Endothelial cell of umbilical vein (primary cell): ENCODE measurements at regions not wholly inside any gene's neighbourhood (a gene's known extent, or its start where the extent isn't known, plus 50 kb on each side); places are given as distances from the start of the nearest gene placed in this dataset.

Experiments used
- BruUV-seq: library from RNA; stranded (reverse); fragments of 400-500 nt; replicated peaks from 2 replicates; lab custom pipeline; 2021; lab: Mats Ljungman, UMichigan
- CTCF ChIA-PET: fragments of 300-600, 350-600 bp; sonication (Branson Sonifier 250); formaldehyde crosslinking; loops from one replicate; lab custom pipeline; 2021; ENCODE audit warnings: antibody characterized with exemption, inconsistent platforms; lab: Charles Lee
- POLR2A ChIA-PET: fragments of 300-600, 350-600 bp; sonication (Branson Sonifier 250); formaldehyde crosslinking; loops from one replicate; lab custom pipeline; 2021; ENCODE audit warnings: antibody characterized with exemption, inconsistent platforms; lab: Charles Lee
- DNase-seq: peaks from one replicate; pipeline ENCODE4 v3.0.0-alpha.2; 2011; ENCODE audit warnings: low read depth, low spot score
- FAIRE-seq: peaks from 2 replicates; lab custom pipeline; 2011; peaks lifted over from hg19 to GRCh38; lab: Jason Lieb, UNC
- H2AFZ ChIP-seq: 2 replicates; pipeline ENCODE4 v1.6.0; 2012; ENCODE audit warnings: low read depth, low read length, control low read depth, inconsistent platforms
- H3K27ac ChIP-seq: 2 replicates; pipeline ENCODE4 v1.5.1; 2011; ENCODE audit warnings: low read depth, mild to moderate bottlenecking, control low read depth, low read length, moderate library complexity; ENCODE audit not compliant: insufficient read depth
- H3K27me3 ChIP-seq, 2 experiments: 2 replicates each; pipeline versions ENCODE4 v1.6.0 to v1.6.1; 2011; ENCODE audit warnings: low read length in 2 of 2, mixed read lengths in 1 of 2; ENCODE audit not compliant: control insufficient read depth in 2 of 2, insufficient read depth in 2 of 2
- H3K36me3 ChIP-seq, 2 experiments: 2 replicates in 1 of 2; 3 replicates in 1 of 2; pipeline ENCODE4 v1.5.1; 2011; ENCODE audit warnings: low read length in 2 of 2, mild to moderate bottlenecking in 1 of 2, moderate library complexity in 1 of 2; ENCODE audit not compliant: control insufficient read depth in 2 of 2, insufficient read depth in 2 of 2; ENCODE audit errors: extremely low read depth in 1 of 2
- H3K4me1 ChIP-seq: 3 replicates; pipeline ENCODE4 v1.5.1; 2011; ENCODE audit warnings: mild to moderate bottlenecking, low read length; ENCODE audit not compliant: control insufficient read depth, insufficient read depth; ENCODE audit errors: extremely low read depth
- H3K4me2 ChIP-seq: 2 replicates; pipeline ENCODE4 v1.6.1; 2011; ENCODE audit warnings: low read length, control low read depth, mixed read lengths; ENCODE audit not compliant: insufficient read depth
- H3K4me3 ChIP-seq, 3 experiments: fragments of 200-600 bp in 1 of 3; sonication (generic), shearing (Covaris generic) in 1 of 3; replicated peaks in 1 of 3; 2 replicates each; pipeline ENCODE4 v1.5.1; 2011 to 2016; ENCODE audit warnings: control low read depth in 3 of 3, low read length in 3 of 3, mild to moderate bottlenecking in 2 of 3, inconsistent platforms in 1 of 3, low read depth in 1 of 3, moderate library complexity in 1 of 3; ENCODE audit not compliant: insufficient read depth in 1 of 3
- H3K79me2 ChIP-seq: 2 replicates; pipeline ENCODE4 v1.6.0; 2012; ENCODE audit warnings: low read length, inconsistent platforms; ENCODE audit not compliant: control insufficient read depth, insufficient read depth
- H3K9ac ChIP-seq: replicated peaks from 2 replicates; pipeline ENCODE3; 2011; ENCODE audit warnings: low read length, control low read depth; ENCODE audit not compliant: insufficient read depth; ENCODE audit errors: extremely low read depth
- H3K9me1 ChIP-seq: replicated peaks from 3 replicates; pipeline ENCODE4 v1.6.0; 2011; ENCODE audit warnings: mild to moderate bottlenecking, low read length; ENCODE audit not compliant: control insufficient read depth, insufficient read depth; ENCODE audit errors: extremely low read depth
- H3K9me3 ChIP-seq: replicated peaks from 2 replicates; pipeline ENCODE4 v1.5.1; 2012; ENCODE audit warnings: low read length, inconsistent platforms; ENCODE audit not compliant: control insufficient read depth, insufficient read depth
- H4K20me1 ChIP-seq: replicated peaks from 2 replicates; pipeline ENCODE3; 2011; ENCODE audit warnings: mild to moderate bottlenecking, low read length; ENCODE audit not compliant: control insufficient read depth, insufficient read depth; ENCODE audit errors: extremely low read depth
- FOS ChIP-seq: IDR thresholded peaks from 2 replicates; pipeline ENCODE4 v1.6.1; 2011; ENCODE audit warnings: mild to moderate bottlenecking, low read length, moderate library complexity, borderline replicate concordance; ENCODE audit not compliant: insufficient read depth
- GATA2 ChIP-seq: IDR thresholded peaks from 2 replicates; pipeline ENCODE4 v1.7.0; 2011; ENCODE audit warnings: low read depth, mild to moderate bottlenecking, moderate library complexity, mixed read lengths, low read length; ENCODE audit not compliant: insufficient read length, insufficient read depth
- JUN ChIP-seq: IDR thresholded peaks from 2 replicates; pipeline ENCODE4 v1.6.1; 2011; ENCODE audit warnings: borderline replicate concordance, low read depth; ENCODE audit not compliant: insufficient read length, insufficient read depth
- MYC ChIP-seq: IDR thresholded peaks from one replicate; pipeline ENCODE4 v1.6.1; 2011; ENCODE audit warnings: mild to moderate bottlenecking, low read depth, low read length
- POLR2A ChIP-seq: IDR thresholded peaks from 2 replicates; pipeline ENCODE4 v1.6.1; 2012; ENCODE audit warnings: low read depth, mild to moderate bottlenecking, control low read depth, low read length
- dilution Hi-C: fragments of 300-500 bp; cut with MboI; formaldehyde crosslinking; loops from one replicate; pipeline ENCODE4 v1.15.0; 2019; ENCODE audit warnings: low sequenced_read_pairs; ENCODE audit not compliant: extremely low pct_ligation_motif_present
- intact Hi-C: fragments of 100-400 bp; cut with micrococcal nuclease; formaldehyde crosslinking; loops from one replicate; pipeline ENCODE4 v1.10.0; 2022
- TF ChIP-seq, protein P1 (sequence below): IDR thresholded peaks from 2 replicates; pipeline ENCODE4 v1.6.1; 2011; ENCODE audit not compliant: insufficient read depth, insufficient read length
- TF ChIP-seq, protein P2 (sequence below), 2 donors: IDR thresholded peaks; 1 replicate in 1 of 2; 2 replicates in 1 of 2; pipeline ENCODE4 v1.5.1; 2011; ENCODE audit warnings: low read length in 2 of 2, mild to moderate bottlenecking in 2 of 2, moderate library complexity in 2 of 2, control low read depth in 1 of 2, inconsistent platforms in 1 of 2, low read depth in 1 of 2; ENCODE audit not compliant: insufficient read depth in 1 of 2; ENCODE audit errors: extremely low read depth in 1 of 2

DNA sequence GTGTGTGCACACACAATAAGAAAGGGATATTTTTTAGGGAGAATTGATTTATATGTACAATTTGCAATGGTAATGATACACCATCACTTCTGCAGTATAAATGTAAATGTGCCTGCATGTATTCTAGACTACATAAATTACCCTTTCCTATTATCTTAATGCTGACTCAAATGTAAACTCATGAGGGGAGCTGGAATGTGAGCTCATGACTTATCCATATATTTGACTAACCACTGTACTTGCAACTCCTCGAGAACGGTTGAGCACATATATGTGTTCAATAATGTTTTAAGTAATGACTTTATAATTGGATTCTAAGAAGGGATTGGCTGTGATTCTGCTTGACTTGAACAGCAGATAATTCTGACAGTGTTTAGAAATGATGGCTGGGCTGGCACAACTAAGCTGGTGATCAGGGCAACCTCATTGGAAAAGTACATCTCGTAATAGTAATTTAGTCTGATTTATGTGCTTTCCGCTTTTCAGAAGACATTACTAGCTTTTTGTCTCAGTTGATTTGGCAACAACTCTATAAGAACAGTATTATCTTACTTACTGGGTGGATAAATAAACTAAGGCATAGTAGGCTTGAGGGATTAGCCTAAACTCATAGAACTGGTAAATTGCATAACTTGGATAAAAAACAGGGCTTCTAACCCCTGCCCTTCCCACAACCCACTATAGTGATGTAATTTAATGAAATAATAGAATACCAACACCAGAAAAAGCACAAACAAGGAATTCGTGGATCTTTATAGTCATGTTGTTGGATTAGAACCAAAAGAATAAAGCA lies 130.2 kb upstream of the SPEF2 start:
- no peaks in the 10 kb centered on the region for H3K9me3 ChIP-seq
- no peak overlapping the region for H3K4me2 ChIP-seq
- H2AFZ ChIP-seq: no peak overlapping the region
- intact Hi-C loops (no loop called here), dilution Hi-C loops (no loop called here)
- ChIA-PET CTCF (no interaction called here), POLR2A (no interaction called here)
- DNase-seq (no peak), FAIRE-seq (no peak)
- no peaks in the 10 kb centered on the region for H3K79me2 ChIP-seq
- no peaks in the 10 kb centered on the region for H3K36me3 ChIP-seq
- H3K27me3 ChIP-seq: no peaks in the 10 kb centered on the region
- H3K4me1 ChIP-seq: no peaks in the 10 kb centered on the region
- no peak overlapping the region for H3K27ac ChIP-seq
- no TSS peak for BruUV-seq
- TF ChIP-seq GATA2: no peak
- TF ChIP-seq MYC: no peak
- TF ChIP-seq POLR2A: no peak
- no peak for TF ChIP-seq JUN
- no peak for TF ChIP-seq FOS
- TF ChIP-seq, protein P1, sequence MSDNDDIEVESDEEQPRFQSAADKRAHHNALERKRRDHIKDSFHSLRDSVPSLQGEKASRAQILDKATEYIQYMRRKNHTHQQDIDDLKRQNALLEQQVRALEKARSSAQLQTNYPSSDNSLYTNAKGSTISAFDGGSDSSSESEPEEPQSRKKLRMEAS: no peak
- TF ChIP-seq, protein P2, sequence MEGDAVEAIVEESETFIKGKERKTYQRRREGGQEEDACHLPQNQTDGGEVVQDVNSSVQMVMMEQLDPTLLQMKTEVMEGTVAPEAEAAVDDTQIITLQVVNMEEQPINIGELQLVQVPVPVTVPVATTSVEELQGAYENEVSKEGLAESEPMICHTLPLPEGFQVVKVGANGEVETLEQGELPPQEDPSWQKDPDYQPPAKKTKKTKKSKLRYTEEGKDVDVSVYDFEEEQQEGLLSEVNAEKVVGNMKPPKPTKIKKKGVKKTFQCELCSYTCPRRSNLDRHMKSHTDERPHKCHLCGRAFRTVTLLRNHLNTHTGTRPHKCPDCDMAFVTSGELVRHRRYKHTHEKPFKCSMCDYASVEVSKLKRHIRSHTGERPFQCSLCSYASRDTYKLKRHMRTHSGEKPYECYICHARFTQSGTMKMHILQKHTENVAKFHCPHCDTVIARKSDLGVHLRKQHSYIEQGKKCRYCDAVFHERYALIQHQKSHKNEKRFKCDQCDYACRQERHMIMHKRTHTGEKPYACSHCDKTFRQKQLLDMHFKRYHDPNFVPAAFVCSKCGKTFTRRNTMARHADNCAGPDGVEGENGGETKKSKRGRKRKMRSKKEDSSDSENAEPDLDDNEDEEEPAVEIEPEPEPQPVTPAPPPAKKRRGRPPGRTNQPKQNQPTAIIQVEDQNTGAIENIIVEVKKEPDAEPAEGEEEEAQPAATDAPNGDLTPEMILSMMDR (IDR thresholded peaks at IDR 0.05; ENCODE audit: extremely low read depth in 1 of 2, insufficient read depth in 1 of 2, low read depth in 1 of 2, low read length in 2 of 2): no peak
- no peaks in the 10 kb centered on the region for H3K9me1 ChIP-seq
- no peak overlapping the region for H3K9ac ChIP-seq
- H4K20me1 ChIP-seq: no peaks in the 10 kb centered on the region
- no peak overlapping the region for H3K4me3 ChIP-seq
